Astrocyte (in vitro differentiated cells and primary cell): ENCODE measurements at regions not wholly inside any gene's neighbourhood (a gene's known extent, or its start where the extent isn't known, plus 50 kb on each side); places are given as distances from the start of the nearest gene placed in this dataset.

ENCODE experiments used
- DNase-seq: peaks from one replicate; pipeline ENCODE4 v3.0.0-alpha.2; 2010; ENCODE audit warnings: low read depth
- FAIRE-seq: peaks from 2 replicates; lab custom pipeline; 2011; peaks lifted over from hg19 to GRCh38; lab: Jason Lieb, UNC
- H2AFZ ChIP-seq: 2 replicates; pipeline ENCODE4 v1.6.0; 2012; ENCODE audit warnings: low read depth, low read length, inconsistent platforms
- H3K27ac ChIP-seq: 2 replicates; pipeline ENCODE4 v1.5.1; 2011; ENCODE audit warnings: low read depth, low read length, inconsistent platforms
- H3K27me3 ChIP-seq: 2 replicates; pipeline ENCODE4 v1.6.0; 2011; ENCODE audit warnings: low read length, inconsistent platforms; ENCODE audit not compliant: insufficient read depth
- H3K36me3 ChIP-seq: 2 replicates; pipeline ENCODE4 v1.5.1; 2011; ENCODE audit warnings: low read length, inconsistent platforms; ENCODE audit not compliant: insufficient read depth
- H3K4me1 ChIP-seq: 2 replicates; pipeline ENCODE4 v1.5.1; 2011; ENCODE audit warnings: low read length, inconsistent platforms; ENCODE audit not compliant: insufficient read depth
- H3K4me2 ChIP-seq: 2 replicates; pipeline ENCODE4 v1.6.0; 2012; ENCODE audit warnings: low read length, inconsistent platforms
- H3K4me3 ChIP-seq: 2 replicates; pipeline ENCODE4 v1.5.1; 2011; ENCODE audit warnings: low read depth, mild to moderate bottlenecking, low read length, inconsistent platforms; ENCODE audit not compliant: insufficient read depth
- H3K79me2 ChIP-seq: 2 replicates; pipeline ENCODE4 v1.6.0; 2012; ENCODE audit warnings: mild to moderate bottlenecking, low read length, inconsistent platforms; ENCODE audit not compliant: insufficient read depth
- H3K9ac ChIP-seq: 2 replicates; pipeline ENCODE4 v1.6.0; 2012; ENCODE audit warnings: mild to moderate bottlenecking, low read length, inconsistent platforms
- H3K9me3 ChIP-seq: 2 replicates; pipeline ENCODE4 v1.5.1; 2012; ENCODE audit warnings: low read depth, mild to moderate bottlenecking, low read length, inconsistent platforms; ENCODE audit not compliant: insufficient read depth
- H4K20me1 ChIP-seq: 2 replicates; pipeline ENCODE4 v1.6.0; 2012; ENCODE audit warnings: low read length, inconsistent platforms; ENCODE audit not compliant: insufficient read depth
- H3K27ac Mint-ChIP-seq: one replicate; pipeline ENCODE4 v1.8.0; 2021; ENCODE audit warnings: mild to moderate bottlenecking, mixed read lengths; ENCODE audit not compliant: unreplicated experiment
- H3K27me3 Mint-ChIP-seq: one replicate; pipeline ENCODE4 v1.8.0; 2021; ENCODE audit warnings: low read depth, mixed read lengths; ENCODE audit not compliant: unreplicated experiment
- H3K36me3 Mint-ChIP-seq: one replicate; pipeline ENCODE4 v1.8.0; 2021; ENCODE audit warnings: low read depth, mixed read lengths; ENCODE audit not compliant: unreplicated experiment
- H3K4me1 Mint-ChIP-seq: one replicate; pipeline ENCODE4 v1.8.0; 2021; ENCODE audit warnings: low read depth, mixed read lengths; ENCODE audit not compliant: unreplicated experiment
- H3K4me3 Mint-ChIP-seq: one replicate; pipeline ENCODE4 v1.8.0; 2021; ENCODE audit warnings: mild to moderate bottlenecking, moderate library complexity, mixed read lengths; ENCODE audit not compliant: unreplicated experiment
- H3K9me3 Mint-ChIP-seq: one replicate; pipeline ENCODE4 v1.8.0; 2021; ENCODE audit warnings: mild to moderate bottlenecking, mixed read lengths; ENCODE audit not compliant: unreplicated experiment
- EZH2 ChIP-seq: IDR thresholded peaks from 2 replicates; pipeline ENCODE4 v1.6.1; 2012; ENCODE audit warnings: mild to moderate bottlenecking, low read length, inconsistent platforms; ENCODE audit not compliant: insufficient read depth
- TF ChIP-seq, protein P1 (sequence below): IDR thresholded peaks from 2 replicates; pipeline ENCODE4 v1.5.1; 2011; ENCODE audit warnings: low read depth, mild to moderate bottlenecking, inconsistent platforms, low read length, moderate library complexity; ENCODE audit not compliant: insufficient read depth

GRCh38 chr5:12245429-12245828 lies 341.2 kb upstream of the CTNND2 start:
- Histone ChIP-seq H2AFZ (no peak overlapping the region), H3K4me1 (peaks cover 8% of the 10 kb centered on the region), H3K4me3 (no peak overlapping the region), H3K27me3 (no peaks in the 10 kb centered on the region), H3K9me3 (no peaks in the 10 kb centered on the region), H4K20me1 (no peaks in the 10 kb centered on the region), H3K79me2 (no peaks in the 10 kb centered on the region), H3K36me3 (no peaks in the 10 kb centered on the region), H3K9ac (no peak overlapping the region), H3K27ac (peak overlapping the region; percentile 27), H3K4me2 (peak overlapping the region; percentile 8)
- Mint-ChIP-seq H3K36me3 (no peaks in the 10 kb centered on the region), H3K27ac (peak overlapping the region; percentile 73), H3K9me3 (no peaks in the 10 kb centered on the region), H3K4me1 (peaks cover 25% of the 10 kb centered on the region), H3K4me3 (no peak overlapping the region), H3K27me3 (no peaks in the 10 kb centered on the region)
- no peak for TF ChIP-seq EZH2
- TF ChIP-seq, protein P1, sequence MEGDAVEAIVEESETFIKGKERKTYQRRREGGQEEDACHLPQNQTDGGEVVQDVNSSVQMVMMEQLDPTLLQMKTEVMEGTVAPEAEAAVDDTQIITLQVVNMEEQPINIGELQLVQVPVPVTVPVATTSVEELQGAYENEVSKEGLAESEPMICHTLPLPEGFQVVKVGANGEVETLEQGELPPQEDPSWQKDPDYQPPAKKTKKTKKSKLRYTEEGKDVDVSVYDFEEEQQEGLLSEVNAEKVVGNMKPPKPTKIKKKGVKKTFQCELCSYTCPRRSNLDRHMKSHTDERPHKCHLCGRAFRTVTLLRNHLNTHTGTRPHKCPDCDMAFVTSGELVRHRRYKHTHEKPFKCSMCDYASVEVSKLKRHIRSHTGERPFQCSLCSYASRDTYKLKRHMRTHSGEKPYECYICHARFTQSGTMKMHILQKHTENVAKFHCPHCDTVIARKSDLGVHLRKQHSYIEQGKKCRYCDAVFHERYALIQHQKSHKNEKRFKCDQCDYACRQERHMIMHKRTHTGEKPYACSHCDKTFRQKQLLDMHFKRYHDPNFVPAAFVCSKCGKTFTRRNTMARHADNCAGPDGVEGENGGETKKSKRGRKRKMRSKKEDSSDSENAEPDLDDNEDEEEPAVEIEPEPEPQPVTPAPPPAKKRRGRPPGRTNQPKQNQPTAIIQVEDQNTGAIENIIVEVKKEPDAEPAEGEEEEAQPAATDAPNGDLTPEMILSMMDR, result no peak
- FAIRE-seq, result no peak
- DNase-seq, result peak; percentile 53

- Mint-ChIP-seq H3K9me3 (no peaks in the 10 kb centered on the region), H3K36me3 (no peaks in the 10 kb centered on the region), H3K4me3 (no peak overlapping the region), H3K4me1 (peaks cover 25% of the 10 kb centered on the region), H3K27me3 (no peaks in the 10 kb centered on the region), H3K27ac (peak overlapping the region; percentile 91)
- no peak for FAIRE-seq
- peak overlapping the region; percentile 46 for H3K27ac ChIP-seq
- no peaks in the 10 kb centered on the region for H3K36me3 ChIP-seq
- H4K20me1 ChIP-seq, result no peaks in the 10 kb centered on the region
- H3K4me2 ChIP-seq, result peak overlapping the region; percentile 69
- no peaks in the 10 kb centered on the region for H3K27me3 ChIP-seq
- H3K9ac ChIP-seq, result peak overlapping the region; percentile 23
- DNase-seq, result peak; percentile 51
- peak overlapping the region; percentile 3 for H2AFZ ChIP-seq
- TF ChIP-seq, protein P1, result no peak
- TF ChIP-seq EZH2, result no peak
- no peak overlapping the region for H3K4me3 ChIP-seq
- H3K4me1 ChIP-seq, result peaks cover 8% of the 10 kb centered on the region
- H3K79me2 ChIP-seq, result no peaks in the 10 kb centered on the region
- no peaks in the 10 kb centered on the region for H3K9me3 ChIP-seq
Measured at GRCh38 chr5:12242950-12243888, 339.0 kb upstream of the CTNND2 start.
